Heart right ventricle (tissue), 16 donors: ENCODE measurements at regions not wholly inside any gene's neighbourhood (a gene's known extent, or its start where the extent isn't known, plus 50 kb on each side); places are given as distances from the start of the nearest gene placed in this dataset.
"Not testable (repeated sequence)": the region's sequence is repeated elsewhere in the genome, so short reads cannot be mapped to it uniquely, and the experiment has no call there.

Experiments
- ATAC-seq, 8 donors: fragments of 200-7000 bp; cut with Tn5 transposase; one replicate each; pipeline ENCODE4 v1.9.1; 2020; ENCODE audit warnings: mild to moderate bottlenecking in 8 of 8, moderate library complexity in 8 of 8, moderate number of reproducible peaks in 1 of 8
- DNase-seq, 2 donors: peaks; one replicate each; pipeline ENCODE4 v3.0.0-alpha.2; 2020
- H3K27ac ChIP-seq, 10 donors: fragments of 200-600 bp; sonication (generic) in 2 of 10; one replicate each; pipeline versions ENCODE4 v1.5.0 to v1.8.0; 2020 to 2022; ENCODE audit warnings: mild to moderate bottlenecking in 3 of 10
- H3K27me3 ChIP-seq, 7 donors: fragments of 200-600 bp; one replicate each; pipeline ENCODE4 v1.8.0; 2021 to 2022; ENCODE audit warnings: mild to moderate bottlenecking in 2 of 7
- H3K36me3 ChIP-seq, 9 donors: fragments of 200-600 bp; sonication (generic) in 1 of 9; one replicate each; pipeline versions ENCODE4 v1.5.0 to v1.8.0; 2020 to 2022; ENCODE audit warnings: mild to moderate bottlenecking in 2 of 9
- H3K4me1 ChIP-seq, 9 donors: fragments of 200-600 bp; sonication (generic) in 1 of 9; one replicate each; pipeline versions ENCODE4 v1.5.0 to v1.8.0; 2020 to 2022; ENCODE audit warnings: mild to moderate bottlenecking in 4 of 9
- H3K4me3 ChIP-seq, 10 donors: fragments of 200-600 bp; sonication (generic) in 2 of 10; one replicate each; pipeline versions ENCODE4 v1.5.0 to v1.8.0; 2020 to 2022; ENCODE audit warnings: mild to moderate bottlenecking in 7 of 10, moderate library complexity in 2 of 10
- H3K9me3 ChIP-seq, 11 donors: fragments of 200-600 bp in 10 of 11; sonication (generic) in 2 of 11; one replicate each; pipeline versions ENCODE4 v1.5.0 to v1.8.0; 2013 to 2022; ENCODE audit warnings: mild to moderate bottlenecking in 2 of 11, control low read depth in 1 of 11, moderate library complexity in 1 of 11
- CTCF ChIP-seq, 9 donors: fragments of 200-600 bp; sonication (generic) in 2 of 9; IDR thresholded peaks; one replicate each; pipeline versions ENCODE4 v1.5.0 to v1.8.0; 2021 to 2022; ENCODE audit warnings: antibody characterized with exemption in 9 of 9, mild to moderate bottlenecking in 5 of 9, moderate library complexity in 1 of 9
- WGBS, 2 donors: extraction: QIAGEN DNeasy Blood & Tissue Kit; methylation state at CpG; one replicate each; pipeline ENCODE4 v1.1.7; 2013; ENCODE audit warnings: inconsistent platforms in 1 of 2; 5-methylcytosine and 5-hydroxymethylcytosine counted together
- intact Hi-C, 10 donors: fragments of 100-400 bp; cut with DNase I; formaldehyde crosslinking; loops; one replicate each; pipeline versions ENCODE4 v1.11.1 to v1.14.2; 2022
- donor health status: Arrhythmogenic right ventricular cardiomyopathy.
- donor health status: ischemic (EF 13 %, LVEDD 7.1; RV severe dilation, severe dysfunction).
- donor health status: healthy with polysubstance abuse.
- donor health status: DM: no; HTN: yes; CAD: no.
- donor health status: DM: no; HTN: no; CAD: no.
- donor health status: ischemic (EF 25% LVEDD 6.9; RV normal size, moderate dysfunction).
- donor health status: ischemic (EF 25% LVEDD 5.7; RV mildly dilated, moderate dysfunction).
- donor health status: healthy.
- donor health status: DM: yes; HTN: yes; CAD: no.
- donor health status: Ischemic cardiomyopathy.
- donor health status: ischemic (EF 35%, LVEDD 5.7; RV mildly dilated, moderate dysfunction).
- donor health status: nonischemic (EF 11% LVEDD 7.7; RV severe dilation, severe dysfunction).
- donor health status: DM: yes; HTN: yes; CAD: no.
- donor health status: PGD.
- donor health status: ischemic (EF 29% LVEDD 5.4; RV normal size, mild dysfunction).
- donor health status: nonischemic (EF 23%, LVEDD 6.1; RV moderate dilation, normal function).

GRCh38 chr13:81350056-81350455 is 1009.1 kb upstream of the SPRY2 start:
- 54 to 58% methylated on average over 1 of the region's 1 CpG for WGBS, 2 donors
- no peaks in the 10 kb centered on the region for H3K9me3 ChIP-seq
- no peaks in the 10 kb centered on the region for H3K4me1 ChIP-seq
- TF ChIP-seq CTCF (IDR thresholded peaks at IDR 0.05), result no peak
- H3K27me3 ChIP-seq, result no peaks in the 10 kb centered on the region
- no peak overlapping the region for H3K27ac ChIP-seq
- ATAC-seq (no peak), DNase-seq (no peak)
- H3K36me3 ChIP-seq, result no peaks in the 10 kb centered on the region
- no peak overlapping the region for H3K4me3 ChIP-seq
- intact Hi-C loops, result no loop called here

- H3K27ac ChIP-seq, H3K4me3 ChIP-seq, H3K36me3 ChIP-seq, H3K9me3 ChIP-seq, intact Hi-C loops, H3K27me3 ChIP-seq, DNase-seq, ATAC-seq, H3K4me1 ChIP-seq: not testable (repeated sequence)
- 93 to 95% methylated on average over 33 to 36 of the region's 36 CpGs for WGBS, 2 donors
Observed at GRCh38 chr13:81340118-81341069, 999.5 kb upstream of the SPRY2 start.

GRCh38 chr13:81339666-81340065 is 998.7 kb upstream of the SPRY2 start:
- DNase-seq, intact Hi-C loops, H3K36me3 ChIP-seq, H3K4me1 ChIP-seq, ATAC-seq, H3K27ac ChIP-seq, H3K4me3 ChIP-seq, H3K9me3 ChIP-seq, H3K27me3 ChIP-seq: not testable (repeated sequence)
- 94% methylated on average over 14 of the region's 14 CpGs for WGBS, 2 donors

- DNase-seq (no peak), ATAC-seq (no peak)
- no peaks in the 10 kb centered on the region for H3K36me3 ChIP-seq
- H3K4me3 ChIP-seq, result no peak overlapping the region
- 82 to 84% methylated on average over 4 of the region's 4 CpGs for WGBS, 2 donors
- no peak overlapping the region for H3K27ac ChIP-seq
- H3K9me3 ChIP-seq, result peaks cover 0 to 21% (median 1%) of the 10 kb centered on the region in 11 donors
- H3K4me1 ChIP-seq, result no peaks in the 10 kb centered on the region
- no peak for TF ChIP-seq CTCF (IDR thresholded peaks at IDR 0.05)
- intact Hi-C loops, result no loop called here
- H3K27me3 ChIP-seq, result no peaks in the 10 kb centered on the region
Observed at GRCh38 chr13:81334481-81334880, 993.6 kb upstream of the SPRY2 start.

- ATAC-seq (no peak), DNase-seq (no peak)
- H3K36me3 ChIP-seq, result no peaks in the 10 kb centered on the region
- no peaks in the 10 kb centered on the region for H3K27me3 ChIP-seq
- no peak for TF ChIP-seq CTCF (IDR thresholded peaks at IDR 0.05)
- intact Hi-C loops, result no loop called here
- 80 to 85% methylated on average over 1 of the region's 1 CpG for WGBS, 2 donors
- peaks cover 0 to 26% (median 1%) of the 10 kb centered on the region in 11 donors for H3K9me3 ChIP-seq
- H3K4me1 ChIP-seq, result no peaks in the 10 kb centered on the region
- no peak overlapping the region for H3K4me3 ChIP-seq
- no peak overlapping the region for H3K27ac ChIP-seq
Observed at GRCh38 chr13:81326913-81327312, 986.0 kb upstream of the SPRY2 start.
